CD4-positive, CD25-positive, alpha-beta regulatory T cell (primary cell): ENCODE measurements at regions not wholly inside any gene's neighbourhood (a gene's known extent, or its start where the extent isn't known, plus 50 kb on each side); places are given as distances from the start of the nearest gene placed in this dataset.

ENCODE experiments used
- ATAC-seq, 2 donors: fragments of 150-1000 bp; cut with Tn5 transposase; one replicate each; pipeline ENCODE4 v1.10.0; 2021; ENCODE audit warnings: low read depth in 2 of 2, moderate number of reproducible peaks in 2 of 2, moderate library complexity in 1 of 2
- DNase-seq, 3 donors: peaks; one replicate each; pipeline versions ENCODE4 v3.0.0 to v3.0.0-alpha.2; 2012 to 2022; ENCODE audit warnings: mixed read lengths in 1 of 3
- H3K27ac ChIP-seq: one replicate; pipeline ENCODE4 v1.7.0; 2013; ENCODE audit warnings: mild to moderate bottlenecking, low read length; ENCODE audit not compliant: insufficient read depth, poor library complexity, severe bottlenecking
- H3K27me3 ChIP-seq: one replicate; pipeline ENCODE4 v1.7.0; 2013; ENCODE audit warnings: low read length; ENCODE audit not compliant: control insufficient read depth, insufficient read depth
- H3K36me3 ChIP-seq: one replicate; pipeline ENCODE4 v1.7.0; 2013; ENCODE audit warnings: mild to moderate bottlenecking, low read length, moderate library complexity; ENCODE audit not compliant: control insufficient read depth, insufficient read depth
- H3K4me1 ChIP-seq: 2 replicates; pipeline ENCODE4 v1.7.0; 2013; ENCODE audit warnings: mild to moderate bottlenecking, low read length; ENCODE audit not compliant: insufficient read depth, control insufficient read depth, poor library complexity, severe bottlenecking
- H3K4me3 ChIP-seq: one replicate; pipeline ENCODE4 v1.7.0; 2013; ENCODE audit warnings: low read depth, mild to moderate bottlenecking, low read length, moderate library complexity
- H3K9me3 ChIP-seq, 2 experiments: 1 replicate in 1 of 2; 2 replicates in 1 of 2; pipeline ENCODE4 v1.7.0; 2013; ENCODE audit warnings: low read length in 2 of 2, mild to moderate bottlenecking in 1 of 2, moderate library complexity in 1 of 2; ENCODE audit not compliant: control insufficient read depth in 2 of 2
- H3K27ac Mint-ChIP-seq, 3 donors: one replicate each; pipeline ENCODE4 v1.8.0; 2020 to 2022; ENCODE audit warnings: mild to moderate bottlenecking in 3 of 3, mixed read lengths in 3 of 3, moderate library complexity in 2 of 3
- H3K27me3 Mint-ChIP-seq: one replicate; pipeline ENCODE4 v1.8.0; 2022; ENCODE audit warnings: mild to moderate bottlenecking, mixed read lengths
- H3K36me3 Mint-ChIP-seq: one replicate; pipeline ENCODE4 v1.8.0; 2020; ENCODE audit warnings: mixed read lengths
- H3K4me1 Mint-ChIP-seq, 4 donors: one replicate each; pipeline ENCODE4 v1.8.0; 2020 to 2022; ENCODE audit warnings: mixed read lengths in 4 of 4, mild to moderate bottlenecking in 1 of 4
- H3K4me3 Mint-ChIP-seq, 4 donors: one replicate each; pipeline ENCODE4 v1.8.0; 2020 to 2022; ENCODE audit warnings: mild to moderate bottlenecking in 4 of 4, mixed read lengths in 4 of 4, moderate library complexity in 3 of 4
- H3K9me3 Mint-ChIP-seq, 7 donors: one replicate each; pipeline ENCODE4 v1.8.0; 2020 to 2022; ENCODE audit warnings: mixed read lengths in 7 of 7, mild to moderate bottlenecking in 3 of 7, moderate library complexity in 2 of 7

DNA sequence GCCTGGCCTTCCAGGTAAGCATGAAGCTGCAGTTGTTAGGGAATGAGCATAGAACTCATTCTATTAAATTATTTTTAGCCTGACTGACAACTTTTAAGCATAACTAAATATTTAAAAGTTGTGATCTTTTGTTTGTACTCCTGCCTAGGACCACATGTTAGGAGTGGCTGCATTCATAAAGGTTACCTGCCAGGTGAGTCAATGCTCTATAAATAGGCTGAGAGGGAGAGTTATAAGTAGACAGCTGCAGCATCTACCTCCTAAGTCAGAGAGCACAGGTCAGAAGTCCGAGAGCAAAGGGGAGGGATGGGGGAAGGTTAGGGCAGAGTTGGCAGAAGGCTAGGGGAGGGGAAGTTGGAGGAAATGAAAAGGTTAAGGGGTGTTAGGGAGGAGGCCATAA, 292.4 kb upstream of the TLE4 start:
- Mint-ChIP-seq H3K36me3 (no peaks in the 10 kb centered on the region), H3K4me1 (no peaks in the 10 kb centered on the region), H3K9me3 (peaks cover 0 to 4% (median 0%) of the 10 kb centered on the region in 7 donors), H3K27me3 (no peaks in the 10 kb centered on the region), H3K27ac (no peak overlapping the region), H3K4me3 (no peak overlapping the region)
- Histone ChIP-seq H3K27me3 (no peaks in the 10 kb centered on the region), H3K27ac (no peak overlapping the region), H3K9me3 (no peaks in the 10 kb centered on the region), H3K36me3 (no peaks in the 10 kb centered on the region), H3K4me1 (no peaks in the 10 kb centered on the region), H3K4me3 (no peak overlapping the region)
- DNase-seq = no peak
- no peak for ATAC-seq

DNA sequence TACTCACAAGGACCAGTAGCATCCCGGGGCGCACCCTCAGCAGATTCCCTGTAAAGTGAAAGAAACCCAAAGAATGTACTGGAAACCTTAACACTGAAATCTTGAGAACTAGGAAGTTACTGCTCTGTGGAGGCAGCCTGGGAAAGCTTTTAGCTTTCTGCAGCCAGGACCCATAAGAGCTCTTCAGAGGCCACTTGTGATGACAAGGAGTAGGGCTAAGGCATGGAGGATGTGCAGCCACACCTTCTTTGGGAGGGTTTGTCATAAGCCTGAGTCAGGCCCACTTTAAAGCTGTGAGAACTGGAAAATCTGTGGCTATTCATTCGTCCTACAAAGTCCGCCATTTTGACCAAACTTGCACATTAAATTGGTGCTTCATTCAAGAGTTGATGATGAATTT, 291.1 kb upstream of the TLE4 start:
- no peak overlapping the region for H3K27ac ChIP-seq
- no peaks in the 10 kb centered on the region for H3K9me3 ChIP-seq
- ATAC-seq (no peak), DNase-seq (no peak)
- H3K4me1 ChIP-seq = no peaks in the 10 kb centered on the region
- H3K4me1 Mint-ChIP-seq = no peaks in the 10 kb centered on the region
- no peak overlapping the region for H3K27ac Mint-ChIP-seq
- no peaks in the 10 kb centered on the region for H3K27me3 Mint-ChIP-seq
- H3K27me3 ChIP-seq = no peaks in the 10 kb centered on the region
- no peak overlapping the region for H3K4me3 Mint-ChIP-seq
- H3K9me3 Mint-ChIP-seq = peaks cover 0 to 6% (median 0%) of the 10 kb centered on the region in 7 donors
- H3K36me3 ChIP-seq = no peaks in the 10 kb centered on the region
- H3K36me3 Mint-ChIP-seq = no peaks in the 10 kb centered on the region
- H3K4me3 ChIP-seq = no peak overlapping the region

DNA sequence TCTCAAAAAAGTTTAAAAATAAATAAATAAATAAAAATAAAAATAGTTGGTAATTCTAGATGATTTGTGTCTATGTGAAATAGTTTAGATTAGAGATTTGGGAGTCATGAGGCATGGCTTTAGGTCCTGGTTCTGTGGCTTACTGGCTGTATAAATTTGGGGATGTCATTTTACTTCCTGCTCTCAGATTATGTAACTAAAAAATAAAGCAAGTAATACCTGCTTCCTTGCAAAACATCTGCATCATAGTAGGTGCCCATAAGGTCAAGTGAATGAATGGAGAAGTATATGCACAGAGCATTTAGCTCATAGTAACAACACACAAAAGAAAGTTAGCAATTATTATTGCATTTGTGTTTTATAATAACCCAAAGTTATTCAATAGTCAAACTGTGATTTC, 287.7 kb upstream of the TLE4 start:
- H3K27ac ChIP-seq = no peak overlapping the region
- DNase-seq (no peak), ATAC-seq (no peak)
- no peaks in the 10 kb centered on the region for H3K36me3 ChIP-seq
- H3K9me3 ChIP-seq = no peaks in the 10 kb centered on the region
- H3K4me1 Mint-ChIP-seq = no peaks in the 10 kb centered on the region
- no peak overlapping the region for H3K4me3 Mint-ChIP-seq
- H3K27me3 ChIP-seq = peaks cover 2% of the 10 kb centered on the region
- H3K9me3 Mint-ChIP-seq = peaks cover 0 to 2% (median 0%) of the 10 kb centered on the region in 7 donors
- no peaks in the 10 kb centered on the region for H3K36me3 Mint-ChIP-seq
- H3K4me3 ChIP-seq = no peak overlapping the region
- no peaks in the 10 kb centered on the region for H3K4me1 ChIP-seq
- H3K27me3 Mint-ChIP-seq = no peaks in the 10 kb centered on the region
- H3K27ac Mint-ChIP-seq = no peak overlapping the region

DNA sequence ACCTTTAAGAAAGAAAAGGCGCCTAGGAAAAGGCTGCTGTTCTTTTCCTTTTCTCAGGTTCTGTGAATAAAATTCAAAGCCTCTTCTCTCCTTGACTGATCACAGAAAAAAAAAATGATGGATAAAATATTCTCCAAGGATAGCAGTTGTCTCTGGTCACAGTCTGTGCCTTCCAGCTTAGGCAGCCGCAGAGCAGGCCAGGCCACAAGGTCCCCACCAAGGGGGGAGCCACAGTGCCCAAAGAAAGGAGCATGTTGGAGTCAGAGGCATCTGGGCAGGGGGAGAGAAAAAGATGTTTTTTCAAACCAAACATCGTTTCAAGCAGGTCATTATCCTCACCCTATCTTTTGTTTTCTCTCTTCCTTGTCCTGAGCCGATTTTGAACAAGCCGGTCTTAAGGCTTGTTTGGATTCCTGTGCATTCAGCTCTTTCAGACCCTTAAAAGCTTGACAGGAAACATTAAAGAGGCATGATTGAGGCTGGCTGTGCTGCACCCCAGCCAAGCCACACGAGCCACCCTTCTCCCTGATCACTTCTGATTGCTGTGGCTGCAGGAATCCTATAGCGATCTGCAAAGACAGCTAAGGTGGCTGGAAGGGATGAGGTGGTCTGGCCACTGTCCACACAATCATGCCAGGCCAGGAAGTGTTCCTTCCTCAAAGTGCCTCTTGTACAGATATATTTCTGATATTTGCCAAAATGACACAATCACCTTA, 284.6 kb upstream of the TLE4 start:
- H3K9me3 ChIP-seq = no peaks in the 10 kb centered on the region
- no peak overlapping the region for H3K27ac Mint-ChIP-seq
- H3K4me1 Mint-ChIP-seq = no peaks in the 10 kb centered on the region
- no peak for DNase-seq
- no peak overlapping the region for H3K4me3 Mint-ChIP-seq
- no peaks in the 10 kb centered on the region for H3K36me3 ChIP-seq
- H3K27me3 ChIP-seq = peaks cover 2% of the 10 kb centered on the region
- H3K27ac ChIP-seq = no peak overlapping the region
- no peak for ATAC-seq
- no peak overlapping the region for H3K4me3 ChIP-seq
- no peaks in the 10 kb centered on the region for H3K36me3 Mint-ChIP-seq
- no peaks in the 10 kb centered on the region for H3K4me1 ChIP-seq
- H3K9me3 Mint-ChIP-seq = peaks cover 0 to 2% (median 0%) of the 10 kb centered on the region in 7 donors
- no peaks in the 10 kb centered on the region for H3K27me3 Mint-ChIP-seq

DNA sequence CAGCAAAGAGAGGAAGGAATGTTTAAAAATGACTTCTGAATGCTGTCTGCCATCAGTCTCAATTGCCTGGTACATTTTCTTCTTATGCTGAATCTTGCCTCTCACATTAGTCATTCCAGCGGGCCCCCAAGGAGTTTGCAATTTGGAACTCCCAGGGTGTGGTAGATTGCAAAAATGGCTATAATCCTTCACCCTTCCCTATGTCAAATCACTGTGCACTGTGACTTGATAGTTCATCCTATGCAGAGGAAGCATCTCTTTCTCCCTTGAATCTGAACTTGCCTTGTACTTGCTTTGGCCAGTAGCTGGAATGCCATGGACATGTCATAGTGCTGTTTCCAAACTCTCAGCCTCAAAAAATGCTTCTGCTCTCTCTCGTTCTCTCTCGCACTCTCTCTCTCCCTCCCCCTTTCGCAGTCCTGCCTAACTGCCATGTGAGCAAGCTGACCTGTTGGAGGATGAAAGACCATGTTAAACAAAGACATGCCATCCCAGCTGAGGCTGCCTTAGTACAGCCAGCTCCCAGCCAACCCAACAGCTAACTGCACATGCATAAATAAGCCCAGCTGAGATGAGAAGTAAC, 284.0 kb upstream of the TLE4 start:
- DNase-seq (no peak), ATAC-seq (no peak)
- peaks cover 0 to 4% (median 1%) of the 10 kb centered on the region in 7 donors for H3K9me3 Mint-ChIP-seq
- H3K36me3 ChIP-seq = no peaks in the 10 kb centered on the region
- H3K4me3 Mint-ChIP-seq = no peak overlapping the region
- no peaks in the 10 kb centered on the region for H3K4me1 Mint-ChIP-seq
- H3K27me3 ChIP-seq = peaks cover 2% of the 10 kb centered on the region
- no peaks in the 10 kb centered on the region for H3K4me1 ChIP-seq
- H3K4me3 ChIP-seq = no peak overlapping the region
- no peak overlapping the region for H3K27ac Mint-ChIP-seq
- no peaks in the 10 kb centered on the region for H3K27me3 Mint-ChIP-seq
- no peaks in the 10 kb centered on the region for H3K36me3 Mint-ChIP-seq
- H3K9me3 ChIP-seq = no peaks in the 10 kb centered on the region
- no peak overlapping the region for H3K27ac ChIP-seq

DNA sequence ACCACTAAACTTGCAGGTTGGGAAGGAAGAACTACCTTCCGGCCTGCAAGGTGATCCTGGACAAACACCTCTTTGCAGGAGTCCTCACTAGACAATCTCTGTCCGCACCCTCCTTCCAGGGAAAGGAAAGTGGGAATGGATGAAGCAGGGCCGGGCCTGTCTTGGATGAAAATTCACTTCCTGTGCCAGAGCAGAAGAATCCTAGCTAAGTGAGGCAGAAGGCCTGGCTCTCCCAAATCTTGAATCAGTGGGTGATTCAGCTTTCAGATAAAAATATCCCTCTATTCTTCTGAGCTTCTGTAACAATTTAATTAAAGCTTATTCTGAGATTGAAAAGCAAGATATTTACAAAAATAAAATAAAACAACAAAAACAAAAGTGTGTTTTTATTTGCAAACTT, 281.9 kb upstream of the TLE4 start:
- ATAC-seq (no peak), DNase-seq (no peak)
- Histone ChIP-seq H3K36me3 (no peaks in the 10 kb centered on the region), H3K9me3 (no peaks in the 10 kb centered on the region), H3K27me3 (peaks cover 2% of the 10 kb centered on the region), H3K27ac (no peak overlapping the region), H3K4me1 (no peaks in the 10 kb centered on the region), H3K4me3 (no peak overlapping the region)
- Mint-ChIP-seq H3K4me1 (no peaks in the 10 kb centered on the region), H3K27ac (no peak overlapping the region), H3K4me3 (no peak overlapping the region), H3K36me3 (no peaks in the 10 kb centered on the region), H3K9me3 (peaks cover 0 to 4% (median 1%) of the 10 kb centered on the region in 7 donors), H3K27me3 (no peaks in the 10 kb centered on the region)

DNA sequence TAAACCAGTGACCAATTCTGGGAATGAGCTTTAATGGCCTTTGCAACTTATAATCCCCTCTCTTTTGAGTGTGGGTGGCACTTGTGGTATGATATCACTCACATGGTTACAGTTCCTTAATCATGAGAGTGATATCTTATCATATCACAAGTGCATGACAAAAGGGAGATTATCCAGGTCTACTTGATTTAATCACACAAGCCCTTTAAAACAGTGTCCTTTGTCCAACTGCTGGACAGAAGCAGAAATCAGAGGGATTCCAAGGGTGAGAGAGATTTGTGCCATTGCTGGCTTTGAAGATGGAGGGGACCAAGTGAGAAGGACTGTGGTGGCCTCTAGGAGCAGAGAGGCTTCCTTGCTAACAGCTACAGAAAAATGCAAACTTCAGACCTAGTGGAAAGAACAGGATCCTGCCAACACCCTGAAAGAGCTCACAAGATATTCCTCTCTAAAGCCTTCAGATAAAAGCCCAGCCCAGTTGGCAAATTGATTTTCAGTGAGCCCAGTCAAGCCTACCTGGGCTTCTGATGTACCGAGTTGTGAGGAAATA, 279.0 kb upstream of the TLE4 start:
- DNase-seq (no peak), ATAC-seq (no peak)
- Histone ChIP-seq H3K27me3 (peaks cover 2% of the 10 kb centered on the region), H3K4me1 (no peaks in the 10 kb centered on the region), H3K4me3 (no peak overlapping the region), H3K27ac (no peak overlapping the region), H3K36me3 (no peaks in the 10 kb centered on the region), H3K9me3 (no peaks in the 10 kb centered on the region)
- Mint-ChIP-seq H3K36me3 (no peaks in the 10 kb centered on the region), H3K4me1 (no peaks in the 10 kb centered on the region), H3K27ac (no peak overlapping the region), H3K9me3 (peaks cover 0 to 4% (median 0%) of the 10 kb centered on the region in 7 donors), H3K27me3 (peaks cover 5% of the 10 kb centered on the region), H3K4me3 (no peak overlapping the region)

DNA sequence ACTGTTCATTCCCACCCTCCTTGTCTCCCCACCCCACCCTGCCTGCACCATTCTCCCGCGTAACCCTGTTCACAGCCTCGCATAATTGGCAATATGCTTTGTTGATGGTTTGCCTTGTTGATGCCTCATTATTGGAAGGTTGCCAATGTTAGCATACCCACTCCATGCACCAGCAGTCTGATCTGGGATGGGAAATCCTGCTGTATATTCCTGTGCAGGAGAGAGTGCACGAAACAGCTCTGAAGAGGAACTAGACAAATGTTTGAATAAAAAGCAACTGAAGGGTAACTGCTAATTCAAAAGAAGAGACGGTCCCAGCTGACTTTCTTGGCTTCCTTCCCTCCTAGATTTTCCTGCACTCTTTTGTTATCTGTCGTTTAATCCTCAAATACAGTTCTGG, 271.7 kb upstream of the TLE4 start:
- Mint-ChIP-seq H3K9me3 (no peaks in the 10 kb centered on the region), H3K27me3 (peaks cover 5% of the 10 kb centered on the region), H3K36me3 (no peaks in the 10 kb centered on the region), H3K4me3 (no peak overlapping the region), H3K27ac (no peak overlapping the region), H3K4me1 (no peaks in the 10 kb centered on the region)
- no peaks in the 10 kb centered on the region for H3K36me3 ChIP-seq
- ATAC-seq (no peak), DNase-seq (no peak)
- H3K4me1 ChIP-seq = no peaks in the 10 kb centered on the region
- H3K27ac ChIP-seq = no peak overlapping the region
- no peak overlapping the region for H3K4me3 ChIP-seq
- H3K27me3 ChIP-seq = no peaks in the 10 kb centered on the region
- H3K9me3 ChIP-seq = no peaks in the 10 kb centered on the region
